H1 (cell line): ENCODE measurements at regions not wholly inside any gene's neighbourhood (a gene's known extent, or its start where the extent isn't known, plus 50 kb on each side); places are given as distances from the start of the nearest gene placed in this dataset.
A peak's percentile ranks its signal among the peaks of the same experiment; 100 is the strongest.

Source experiments
- CTCF ChIA-PET: fragments of 300-600 bp; sonication (Branson Sonifier 250); formaldehyde crosslinking; loops from one replicate; lab custom pipeline; 2021; ENCODE audit not compliant: partially characterized antibody; lab: Charles Lee
- POLR2A ChIA-PET: fragments of 300-600 bp; sonication (Branson Sonifier 250); formaldehyde crosslinking; loops from one replicate; lab custom pipeline; 2021; ENCODE audit warnings: inconsistent platforms; ENCODE audit not compliant: partially characterized antibody; lab: Charles Lee
- DNase-seq, 2 experiments: peaks; one replicate each; pipeline versions ENCODE4 v3.0.0 to v3.0.0-alpha.2; 2010 to 2022; ENCODE audit warnings: low spot score in 2 of 2, low read depth in 1 of 2, mixed read lengths in 1 of 2
- FAIRE-seq: peaks from 2 replicates; lab custom pipeline; 2011; peaks lifted over from hg19 to GRCh38; lab: Jason Lieb, UNC
- H2AFZ ChIP-seq: 2 replicates; pipeline ENCODE4 v1.8.1; 2012; ENCODE audit warnings: low read length, inconsistent platforms
- H2AK5ac ChIP-seq: 2 replicates; pipeline ENCODE4 v1.6.1; 2013; ENCODE audit warnings: low read depth, low read length
- H2BK120ac ChIP-seq: replicated peaks from 2 replicates; pipeline ENCODE3; 2013; ENCODE audit warnings: low read depth, low read length, inconsistent platforms
- H2BK12ac ChIP-seq: 2 replicates; pipeline ENCODE4 v1.6.1; 2013; ENCODE audit warnings: low read depth, low read length
- H2BK15ac ChIP-seq: 2 replicates; pipeline ENCODE4 v1.6.1; 2013; ENCODE audit warnings: low read length
- H2BK20ac ChIP-seq: 2 replicates; pipeline ENCODE4 v1.6.1; 2013; ENCODE audit warnings: low read length
- H2BK5ac ChIP-seq: 2 replicates; pipeline ENCODE4 v1.6.1; 2013; ENCODE audit warnings: low read depth, low read length
- H3K14ac ChIP-seq: 2 replicates; pipeline ENCODE4 v1.6.1; 2013; ENCODE audit warnings: inconsistent platforms; ENCODE audit not compliant: insufficient read length
- H3K18ac ChIP-seq: 2 replicates; pipeline ENCODE4 v1.6.1; 2013; ENCODE audit warnings: low read length; ENCODE audit errors: extremely low read depth
- H3K23ac ChIP-seq: 2 replicates; pipeline ENCODE4 v1.6.1; 2013; ENCODE audit warnings: inconsistent platforms; ENCODE audit not compliant: insufficient read length
- H3K23me2 ChIP-seq: 2 replicates; pipeline ENCODE4 v1.6.1; 2013; ENCODE audit warnings: low read depth, low read length
- H3K27ac ChIP-seq: 2 replicates; pipeline ENCODE4 v1.6.1; 2011; ENCODE audit warnings: low read depth, low read length, inconsistent platforms
- H3K27me3 ChIP-seq, 4 experiments: replicated peaks in 1 of 4; 1 replicate in 1 of 4; 2 replicates in 3 of 4; pipeline versions ENCODE4 v1.6.1 to v1.8.1; 2011 to 2013; ENCODE audit warnings: low read length in 3 of 4, mild to moderate bottlenecking in 3 of 4, inconsistent platforms in 2 of 4, mixed read lengths in 2 of 4, moderate library complexity in 1 of 4; ENCODE audit not compliant: control insufficient read depth in 3 of 4, insufficient read depth in 3 of 4; ENCODE audit errors: extremely low read depth in 1 of 4
- H3K36me3 ChIP-seq, 4 experiments: 2 replicates each; pipeline versions ENCODE4 v1.6.1 to v1.8.1; 2011 to 2013; ENCODE audit warnings: mild to moderate bottlenecking in 4 of 4, low read length in 3 of 4, moderate library complexity in 2 of 4, control low read depth in 1 of 4, inconsistent platforms in 1 of 4; ENCODE audit not compliant: insufficient read depth in 4 of 4, control insufficient read depth in 2 of 4
- H3K4ac ChIP-seq: replicated peaks from 2 replicates; pipeline ENCODE3; 2013; ENCODE audit warnings: low read length, low read depth, mixed read lengths, inconsistent platforms; ENCODE audit not compliant: insufficient read length
- H3K4me1 ChIP-seq, 4 experiments: replicated peaks in 1 of 4; 1 replicate in 1 of 4; 2 replicates in 3 of 4; pipeline versions ENCODE4 v1.6.1 to v1.8.1; 2011 to 2013; ENCODE audit warnings: low read length in 3 of 4, inconsistent platforms in 2 of 4, mixed read lengths in 1 of 4; ENCODE audit not compliant: insufficient read depth in 4 of 4, control insufficient read depth in 3 of 4
- H3K4me2 ChIP-seq, 2 experiments: 2 replicates each; pipeline versions ENCODE4 v1.6.1 to v1.8.1; 2011 to 2013; ENCODE audit warnings: low read depth in 2 of 2, low read length in 2 of 2, control low read depth in 1 of 2, inconsistent platforms in 1 of 2, mild to moderate bottlenecking in 1 of 2; ENCODE audit not compliant: insufficient read depth in 1 of 2
- H3K4me3 ChIP-seq, 4 experiments: fragments of 200-600, 300-600 bp in 1 of 4; sonication (generic), shearing (Covaris generic), sonication (Bioruptor Twin) in 1 of 4; 2 replicates each; pipeline versions ENCODE4 v1.5.1 to v1.8.1; 2011 to 2016; ENCODE audit warnings: low read length in 4 of 4, low read depth in 3 of 4, control low read depth in 2 of 4, inconsistent platforms in 2 of 4, mild to moderate bottlenecking in 2 of 4, mixed read lengths in 1 of 4, moderate library complexity in 1 of 4; ENCODE audit not compliant: insufficient read depth in 2 of 4; ENCODE audit errors: extremely low read depth in 1 of 4
- H3K56ac ChIP-seq: replicated peaks from 2 replicates; pipeline ENCODE3; 2013; ENCODE audit warnings: low read depth, mild to moderate bottlenecking, mixed read lengths, low read length, inconsistent platforms; ENCODE audit not compliant: insufficient read length
- H3K79me1 ChIP-seq: 2 replicates; pipeline ENCODE4 v1.6.1; 2013; ENCODE audit warnings: low read depth, low read length, control low read depth
- H3K79me2 ChIP-seq, 2 experiments: 2 replicates each; pipeline versions ENCODE4 v1.6.1 to v1.8.1; 2012 to 2013; ENCODE audit warnings: low read length in 2 of 2, mild to moderate bottlenecking in 2 of 2, inconsistent platforms in 1 of 2; ENCODE audit not compliant: insufficient read depth in 2 of 2, control insufficient read depth in 1 of 2
- H3K9ac ChIP-seq, 4 experiments: replicated peaks in 1 of 4; 1 replicate in 1 of 4; 2 replicates in 3 of 4; pipeline versions ENCODE4 v1.6.1 to v1.8.1; 2011 to 2013; ENCODE audit warnings: low read depth in 3 of 4, low read length in 3 of 4, control low read depth in 2 of 4, mild to moderate bottlenecking in 2 of 4, moderate library complexity in 2 of 4, inconsistent platforms in 1 of 4; ENCODE audit errors: extremely low read depth in 1 of 4
- H3K9me3 ChIP-seq, 2 experiments: 2 replicates each; pipeline versions ENCODE4 v1.6.1 to v1.8.1; 2012 to 2013; ENCODE audit warnings: mild to moderate bottlenecking in 2 of 2, moderate library complexity in 2 of 2, control low read depth in 1 of 2, inconsistent platforms in 1 of 2, low read depth in 1 of 2, low read length in 1 of 2, mixed read lengths in 1 of 2; ENCODE audit not compliant: insufficient read depth in 2 of 2
- H4K20me1 ChIP-seq, 2 experiments: replicated peaks in 1 of 2; 2 replicates each; pipeline versions ENCODE3 to v1.8.1; 2011 to 2013; ENCODE audit warnings: inconsistent platforms in 2 of 2, low read length in 2 of 2, mild to moderate bottlenecking in 1 of 2; ENCODE audit not compliant: insufficient read depth in 2 of 2, control insufficient read depth in 1 of 2
- H4K5ac ChIP-seq: 2 replicates; pipeline ENCODE4 v1.6.1; 2013; ENCODE audit warnings: low read length, low read depth, mixed read lengths, inconsistent platforms; ENCODE audit not compliant: insufficient read length
- H4K8ac ChIP-seq: 2 replicates; pipeline ENCODE4 v1.8.0; 2013; ENCODE audit warnings: mild to moderate bottlenecking, moderate library complexity, low read length, inconsistent platforms; ENCODE audit not compliant: insufficient read depth; ENCODE audit errors: extremely low read depth
- H4K91ac ChIP-seq: replicated peaks from 2 replicates; pipeline ENCODE3; 2013; ENCODE audit warnings: low read length, mixed read lengths, inconsistent platforms; ENCODE audit not compliant: insufficient read length
- BRCA1 ChIP-seq: IDR thresholded peaks from 2 replicates; pipeline ENCODE4 v1.6.1; 2012; ENCODE audit warnings: low read depth, low read length, improper control_type of control experiment
- SP1 ChIP-seq: IDR thresholded peaks from 2 replicates; pipeline ENCODE4 v1.6.1; 2011; ENCODE audit warnings: low read depth, low read length
- TCF12 ChIP-seq: IDR thresholded peaks from 2 replicates; pipeline ENCODE4 v1.6.1; 2011; ENCODE audit warnings: low read depth, mild to moderate bottlenecking, low read length
- WGBS, 2 experiments: shearing (Covaris generic) in 1 of 2; methylation state at CpG; one replicate each; pipeline versions ENCODE4 v1.1.6 to v1.1.7; 2013 to 2015; ENCODE audit warnings: low lambda C conversion rate in 2 of 2, mixed read lengths in 2 of 2, inconsistent platforms in 1 of 2, low coverage in 1 of 2, missing lambda C conversion rate in 1 of 2; ENCODE audit not compliant: insufficient replicate concordance in 2 of 2, insufficient coverage in 1 of 2, insufficient read length in 1 of 2; ENCODE audit errors: extremely low coverage in 1 of 2, missing lambda C conversion rate in 1 of 2; 5-methylcytosine and 5-hydroxymethylcytosine counted together

DNA sequence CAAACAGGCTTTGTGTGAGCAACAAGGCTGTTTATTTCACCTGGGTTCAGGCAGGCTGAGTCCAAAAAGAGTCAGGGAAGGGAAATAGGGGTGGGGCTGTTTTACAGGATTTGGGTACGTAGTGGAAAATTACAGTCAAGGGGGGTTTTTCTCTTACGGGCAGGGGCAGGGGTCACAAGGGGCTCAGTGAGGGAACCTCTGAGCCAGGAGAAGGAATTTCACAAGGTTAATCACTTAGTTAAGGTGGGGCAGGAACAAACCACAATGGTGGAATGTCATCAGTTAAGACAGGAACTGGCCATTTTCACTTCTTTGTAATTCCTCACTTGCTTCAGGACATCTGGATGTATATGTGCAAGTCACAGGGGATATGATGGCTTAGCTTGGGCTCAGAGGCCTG lies 1592.8 kb upstream of the GBE1 start:
- no peak overlapping the region for H2BK20ac ChIP-seq
- H3K27me3 ChIP-seq: no peaks in the 10 kb centered on the region
- no peak overlapping the region for H4K91ac ChIP-seq
- 88% methylated on average over 2 of the region's 2 CpGs; no CpG with 5 or more reads in 1 of the 2 experiments for WGBS, 2 experiments
- H3K79me2 ChIP-seq: no peaks in the 10 kb centered on the region
- no peak overlapping the region for H4K5ac ChIP-seq
- no peak overlapping the region for H3K14ac ChIP-seq
- H2BK5ac ChIP-seq: no peak overlapping the region
- no peak overlapping the region for H2BK15ac ChIP-seq
- H3K9ac ChIP-seq: no peak overlapping the region
- no peaks in the 10 kb centered on the region for H3K23me2 ChIP-seq
- no peak overlapping the region for H3K23ac ChIP-seq
- H3K36me3 ChIP-seq: no peaks in the 10 kb centered on the region
- H2AFZ ChIP-seq: 0 out of 2 replicates have a peak overlapping the region, but pooled peaks have one; percentile 3
- H4K20me1 ChIP-seq: no peaks in the 10 kb centered on the region
- DNase-seq (no peak), FAIRE-seq (no peak)
- no peaks in the 10 kb centered on the region for H3K4me1 ChIP-seq
- no peak overlapping the region for H2AK5ac ChIP-seq
- H2BK12ac ChIP-seq: no peak overlapping the region
- CTCF ChIA-PET: no interaction called here
- POLR2A ChIA-PET: no interaction called here
- TF ChIP-seq BRCA1 (no peak), SP1 (no peak), TCF12 (no peak)
- peaks cover 3 to 8% of the 10 kb centered on the region in 2 experiments; a peak in 3 of 4 replicates for H3K9me3 ChIP-seq
- H2BK120ac ChIP-seq: no peak overlapping the region
- H4K8ac ChIP-seq: no peak overlapping the region
- H3K27ac ChIP-seq: no peak overlapping the region
- no peak overlapping the region for H3K4me2 ChIP-seq
- H3K4ac ChIP-seq: no peak overlapping the region
- no peak overlapping the region for H3K4me3 ChIP-seq
- H3K56ac ChIP-seq: no peak overlapping the region
- H3K79me1 ChIP-seq: no peaks in the 10 kb centered on the region
- no peak overlapping the region for H3K18ac ChIP-seq
